HL-60 (cell line): ENCODE measurements at regions not wholly inside any gene's neighbourhood (a gene's known extent, or its start where the extent isn't known, plus 50 kb on each side); places are given as distances from the start of the nearest gene placed in this dataset.

Source experiments
- CTCF ChIP-seq: IDR thresholded peaks from one replicate; pipeline ENCODE4 v1.5.1; 2011; ENCODE audit warnings: low read length, control low read depth, inconsistent platforms; ENCODE audit not compliant: insufficient read depth
- GABPA ChIP-seq: IDR thresholded peaks from 2 replicates; pipeline ENCODE4 v1.6.1; 2012; ENCODE audit warnings: low read depth
- POLR2AphosphoS5 ChIP-seq: IDR thresholded peaks from 2 replicates; pipeline ENCODE4 v1.6.1; 2012; ENCODE audit warnings: low read depth
- REST ChIP-seq: IDR thresholded peaks from 2 replicates; pipeline ENCODE4 v1.6.1; 2012; ENCODE audit warnings: low read depth; ENCODE audit not compliant: insufficient replicate concordance
- SPI1 ChIP-seq: IDR thresholded peaks from 2 replicates; pipeline ENCODE4 v1.6.1; 2012; ENCODE audit warnings: low read depth, mild to moderate bottlenecking, borderline replicate concordance

- TF ChIP-seq CTCF: no peak
- no peak for TF ChIP-seq POLR2AphosphoS5
- TF ChIP-seq GABPA: no peak
- TF ChIP-seq REST: no peak
- no peak for TF ChIP-seq SPI1
Observed at GRCh38 chr6:125510405-125510804, 208.6 kb upstream of the HDDC2 start.
